H9 (cell line): ENCODE measurements at regions not wholly inside any gene's neighbourhood (a gene's known extent, or its start where the extent isn't known, plus 50 kb on each side); places are given as distances from the start of the nearest gene placed in this dataset.

Experiments
- DNase-seq: peaks from one replicate; pipeline ENCODE4 v3.0.0-alpha.2; 2017
- H2AFZ ChIP-seq: one replicate; pipeline ENCODE4 v1.6.1; 2013; ENCODE audit warnings: mild to moderate bottlenecking, low read length, control low read depth, moderate library complexity
- H2AK5ac ChIP-seq: 2 replicates; pipeline ENCODE4 v1.6.1; 2013; ENCODE audit warnings: low read length, control low read depth, mixed read lengths; ENCODE audit not compliant: insufficient read length
- H2BK120ac ChIP-seq: one replicate; pipeline ENCODE4 v1.6.1; 2013; ENCODE audit warnings: low read depth, mild to moderate bottlenecking, low read length, control low read depth, inconsistent platforms; ENCODE audit not compliant: poor library complexity, severe bottlenecking
- H2BK12ac ChIP-seq: 2 replicates; pipeline ENCODE4 v1.6.1; 2013; ENCODE audit warnings: low read length, control low read depth, mixed read lengths, low read depth; ENCODE audit not compliant: insufficient read length
- H2BK15ac ChIP-seq: 2 replicates; pipeline ENCODE4 v1.6.1; 2013; ENCODE audit warnings: low read depth, low read length, control low read depth
- H2BK20ac ChIP-seq: one replicate; pipeline ENCODE4 v1.6.1; 2013; ENCODE audit warnings: low read depth, mild to moderate bottlenecking, low read length, control low read depth, inconsistent platforms; ENCODE audit not compliant: poor library complexity, severe bottlenecking
- H2BK5ac ChIP-seq: 2 replicates; pipeline ENCODE4 v1.6.1; 2013; ENCODE audit warnings: low read length, control low read depth, mixed read lengths; ENCODE audit not compliant: insufficient read length
- H3K14ac ChIP-seq: 2 replicates; pipeline ENCODE4 v1.6.1; 2013; ENCODE audit warnings: low read length, control low read depth; ENCODE audit not compliant: insufficient read depth
- H3K18ac ChIP-seq: 2 replicates; pipeline ENCODE4 v1.6.1; 2013; ENCODE audit warnings: low read depth, mild to moderate bottlenecking, mixed read lengths, low read length, control low read depth; ENCODE audit not compliant: insufficient read length
- H3K23ac ChIP-seq: 2 replicates; pipeline ENCODE4 v1.6.1; 2013; ENCODE audit warnings: low read length, control low read depth, mixed read lengths, low read depth; ENCODE audit not compliant: insufficient read length
- H3K23me2 ChIP-seq: 2 replicates; pipeline ENCODE4 v1.6.1; 2013; ENCODE audit warnings: low read depth, mild to moderate bottlenecking, mixed read lengths, low read length, control low read depth; ENCODE audit not compliant: insufficient read length, poor library complexity, severe bottlenecking
- H3K27ac ChIP-seq: 2 replicates; pipeline ENCODE4 v1.5.1; 2013; ENCODE audit warnings: low read length, control low read depth, mixed read lengths, low read depth; ENCODE audit not compliant: insufficient read length
- H3K27me3 ChIP-seq: 2 replicates; pipeline ENCODE4 v1.6.1; 2013; ENCODE audit warnings: low read length, control low read depth, inconsistent platforms; ENCODE audit not compliant: insufficient read depth
- H3K4ac ChIP-seq: 2 replicates; pipeline ENCODE4 v1.6.1; 2013; ENCODE audit warnings: low read depth, mild to moderate bottlenecking, control low read depth, inconsistent platforms, low read length, moderate library complexity
- H3K4me1 ChIP-seq: 2 replicates; pipeline ENCODE4 v1.6.1; 2013; ENCODE audit warnings: low read length, control low read depth, inconsistent platforms; ENCODE audit not compliant: insufficient read depth
- H3K4me2 ChIP-seq: 2 replicates; pipeline ENCODE4 v1.6.1; 2013; ENCODE audit warnings: low read length, control low read depth, mixed read lengths; ENCODE audit not compliant: insufficient read length, insufficient read depth
- H3K56ac ChIP-seq: 2 replicates; pipeline ENCODE4 v1.6.1; 2013; ENCODE audit warnings: low read depth, mild to moderate bottlenecking, mixed read lengths, low read length, control low read depth; ENCODE audit not compliant: insufficient read length
- H3K79me1 ChIP-seq: 2 replicates; pipeline ENCODE4 v1.6.1; 2013; ENCODE audit warnings: low read depth, mild to moderate bottlenecking, moderate library complexity, low read length, control low read depth, inconsistent platforms; ENCODE audit not compliant: insufficient read depth, poor library complexity, severe bottlenecking
- H3K79me2 ChIP-seq: 2 replicates; pipeline ENCODE4 v1.6.1; 2013; ENCODE audit warnings: low read length, control low read depth, inconsistent platforms; ENCODE audit not compliant: insufficient read depth
- H3K9ac ChIP-seq: 2 replicates; pipeline ENCODE4 v1.6.1; 2013; ENCODE audit warnings: low read length, control low read depth, mixed read lengths; ENCODE audit not compliant: insufficient read length; ENCODE audit errors: extremely low read depth
- H3K9me3 ChIP-seq: one replicate; pipeline ENCODE4 v1.6.1; 2013; ENCODE audit warnings: low read depth, low read length, inconsistent platforms; ENCODE audit not compliant: control insufficient read depth
- H3T11ph ChIP-seq: one replicate; pipeline ENCODE4 v1.6.1; 2013; ENCODE audit warnings: mild to moderate bottlenecking, low read length, control low read depth, inconsistent platforms
- H4K20me1 ChIP-seq: one replicate; pipeline ENCODE4 v1.6.1; 2013; ENCODE audit not compliant: control insufficient read depth, insufficient read length, insufficient read depth
- H4K5ac ChIP-seq: 2 replicates; pipeline ENCODE4 v1.6.1; 2013; ENCODE audit warnings: low read depth, mild to moderate bottlenecking, mixed read lengths, low read length, control low read depth; ENCODE audit not compliant: insufficient read length
- H4K8ac ChIP-seq: replicated peaks from 2 replicates; pipeline ENCODE4 v1.6.1; 2013; ENCODE audit warnings: low read length, control low read depth, mixed read lengths, low read depth; ENCODE audit not compliant: insufficient read length
- H4K91ac ChIP-seq: 2 replicates; pipeline ENCODE4 v1.6.1; 2013; ENCODE audit warnings: low read depth, mild to moderate bottlenecking, moderate library complexity, mixed read lengths, low read length, control low read depth; ENCODE audit not compliant: insufficient read length
- H3K27ac Mint-ChIP-seq, 3 experiments: 2 replicates in 2 of 3; 3 replicates in 1 of 3; pipeline ENCODE4 v1.8.0; 2020 to 2021; ENCODE audit warnings: mixed read lengths in 3 of 3, mild to moderate bottlenecking in 1 of 3, moderate library complexity in 1 of 3
- H3K27me3 Mint-ChIP-seq: 2 replicates; pipeline ENCODE4 v1.8.0; 2021; ENCODE audit warnings: low read depth, mild to moderate bottlenecking, moderate library complexity, mixed read lengths
- H3K36me3 Mint-ChIP-seq, 3 experiments: 2 replicates in 2 of 3; 3 replicates in 1 of 3; pipeline ENCODE4 v1.8.0; 2020 to 2021; ENCODE audit warnings: low read depth in 3 of 3, mixed read lengths in 3 of 3; ENCODE audit not compliant: insufficient read depth in 1 of 3
- H3K4me1 Mint-ChIP-seq, 2 experiments: 2 replicates each; pipeline ENCODE4 v1.8.0; 2020; ENCODE audit warnings: mixed read lengths in 2 of 2
- H3K4me3 Mint-ChIP-seq, 2 experiments: 2 replicates in 1 of 2; 3 replicates in 1 of 2; pipeline ENCODE4 v1.8.0; 2020 to 2021; ENCODE audit warnings: mild to moderate bottlenecking in 2 of 2, mixed read lengths in 2 of 2, moderate library complexity in 1 of 2
- H3K9me3 Mint-ChIP-seq, 2 experiments: 2 replicates in 1 of 2; 3 replicates in 1 of 2; pipeline ENCODE4 v1.8.0; 2020; ENCODE audit warnings: mild to moderate bottlenecking in 2 of 2, mixed read lengths in 2 of 2, moderate library complexity in 1 of 2
- WGBS: extraction: QIAGEN DNeasy Blood & Tissue Kit; methylation state at CpG from one replicate; pipeline ENCODE4 v1.1.7; 2013; ENCODE audit warnings: missing lambda C conversion rate, low lambda C conversion rate, mixed read lengths; ENCODE audit not compliant: insufficient read length; ENCODE audit errors: extremely low coverage; 5-methylcytosine and 5-hydroxymethylcytosine counted together
- TF ChIP-seq, protein P1 (sequence below): fragments of 200-600 bp; sonication (generic); conservative IDR thresholded peaks from 3 replicates; pipeline ENCODE4 v1.8.0; 2021; ENCODE audit warnings: antibody characterized with exemption, mild to moderate bottlenecking

DNA sequence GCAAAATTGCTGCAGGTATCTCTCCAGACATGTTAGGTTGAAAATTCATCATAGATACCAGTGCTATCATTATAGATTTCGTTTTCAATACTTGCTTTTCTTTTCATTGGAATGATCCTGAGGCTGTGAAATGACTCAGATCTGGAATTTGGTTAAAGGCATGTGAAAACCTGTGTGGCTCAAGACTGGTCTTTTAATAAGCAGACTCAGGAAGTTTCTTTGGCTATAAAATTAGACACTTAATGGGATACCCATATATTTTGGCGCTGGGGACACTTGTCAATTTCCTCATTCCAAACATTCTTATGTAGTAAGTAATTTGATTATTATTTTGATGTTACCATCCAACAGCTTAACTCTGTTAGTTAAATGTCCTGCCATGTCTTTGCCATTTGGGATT, 1041.1 kb upstream of the GBE1 start:
- no peaks in the 10 kb centered on the region for H3K9me3 ChIP-seq
- H3K27me3 ChIP-seq, result no peaks in the 10 kb centered on the region
- H3K18ac ChIP-seq, result no peak overlapping the region
- no peak overlapping the region for H2AFZ ChIP-seq
- Mint-ChIP-seq H3K27me3 (no peaks in the 10 kb centered on the region), H3K27ac (no peak overlapping the region), H3K4me3 (no peak overlapping the region), H3K36me3 (no peaks in the 10 kb centered on the region), H3K9me3 (no peaks in the 10 kb centered on the region), H3K4me1 (no peaks in the 10 kb centered on the region)
- no peak overlapping the region for H4K91ac ChIP-seq
- no peak overlapping the region for H2BK5ac ChIP-seq
- no peak for DNase-seq
- no peaks in the 10 kb centered on the region for H3K23me2 ChIP-seq
- H4K8ac ChIP-seq, result no peak overlapping the region
- no peak overlapping the region for H3K56ac ChIP-seq
- H3K4ac ChIP-seq, result no peak overlapping the region
- no peak overlapping the region for H2BK120ac ChIP-seq
- H2BK15ac ChIP-seq, result no peak overlapping the region
- H3K79me1 ChIP-seq, result no peaks in the 10 kb centered on the region
- no peak overlapping the region for H3K14ac ChIP-seq
- WGBS, result no CpG with 5 or more reads among the region's 2 CpGs
- TF ChIP-seq, protein P1, sequence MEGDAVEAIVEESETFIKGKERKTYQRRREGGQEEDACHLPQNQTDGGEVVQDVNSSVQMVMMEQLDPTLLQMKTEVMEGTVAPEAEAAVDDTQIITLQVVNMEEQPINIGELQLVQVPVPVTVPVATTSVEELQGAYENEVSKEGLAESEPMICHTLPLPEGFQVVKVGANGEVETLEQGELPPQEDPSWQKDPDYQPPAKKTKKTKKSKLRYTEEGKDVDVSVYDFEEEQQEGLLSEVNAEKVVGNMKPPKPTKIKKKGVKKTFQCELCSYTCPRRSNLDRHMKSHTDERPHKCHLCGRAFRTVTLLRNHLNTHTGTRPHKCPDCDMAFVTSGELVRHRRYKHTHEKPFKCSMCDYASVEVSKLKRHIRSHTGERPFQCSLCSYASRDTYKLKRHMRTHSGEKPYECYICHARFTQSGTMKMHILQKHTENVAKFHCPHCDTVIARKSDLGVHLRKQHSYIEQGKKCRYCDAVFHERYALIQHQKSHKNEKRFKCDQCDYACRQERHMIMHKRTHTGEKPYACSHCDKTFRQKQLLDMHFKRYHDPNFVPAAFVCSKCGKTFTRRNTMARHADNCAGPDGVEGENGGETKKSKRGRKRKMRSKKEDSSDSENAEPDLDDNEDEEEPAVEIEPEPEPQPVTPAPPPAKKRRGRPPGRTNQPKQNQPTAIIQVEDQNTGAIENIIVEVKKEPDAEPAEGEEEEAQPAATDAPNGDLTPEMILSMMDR, result no peak
- no peak overlapping the region for H3K27ac ChIP-seq
- no peak overlapping the region for H2AK5ac ChIP-seq
- H3K79me2 ChIP-seq, result no peaks in the 10 kb centered on the region
- no peak overlapping the region for H3K23ac ChIP-seq
- no peak overlapping the region for H2BK12ac ChIP-seq
- no peak overlapping the region for H3K4me2 ChIP-seq
- no peak overlapping the region for H3K9ac ChIP-seq
- no peak overlapping the region for H3T11ph ChIP-seq
- H4K20me1 ChIP-seq, result no peaks in the 10 kb centered on the region
- H3K4me1 ChIP-seq, result no peaks in the 10 kb centered on the region
- no peak overlapping the region for H4K5ac ChIP-seq
- no peak overlapping the region for H2BK20ac ChIP-seq
